GM18517 (cell line): ENCODE measurements at regions not wholly inside any gene's neighbourhood (a gene's known extent, or its start where the extent isn't known, plus 50 kb on each side); places are given as distances from the start of the nearest gene placed in this dataset.

ENCODE experiments used
- ATAC-seq: cut with Tn5 transposase; IDR thresholded peaks from one replicate; pipeline ENCODE4 v1.9.1; 2021; ENCODE audit warnings: mild to moderate bottlenecking, moderate library complexity; ENCODE audit not compliant: unreplicated experiment

DNA sequence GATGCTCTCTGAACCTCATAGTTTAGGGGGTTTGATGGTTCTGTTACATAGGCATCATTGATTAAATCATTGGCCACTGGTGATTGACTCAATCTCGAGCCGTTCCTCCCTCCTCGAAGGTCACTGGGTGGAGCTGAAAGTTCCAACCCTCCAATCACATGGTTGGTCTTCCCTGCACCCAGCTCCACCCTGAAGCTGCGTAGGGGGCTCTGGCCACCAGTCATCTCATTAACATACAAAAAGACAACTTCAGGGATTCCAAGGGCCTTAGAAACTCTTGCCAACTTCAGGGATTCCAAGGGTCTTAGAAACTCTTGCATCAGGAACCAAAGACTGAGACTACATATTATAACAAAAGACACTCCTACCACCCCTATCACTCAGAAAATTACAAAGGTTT is 306.5 kb upstream of the TNRC6C start:
- ATAC-seq, result no peak

DNA sequence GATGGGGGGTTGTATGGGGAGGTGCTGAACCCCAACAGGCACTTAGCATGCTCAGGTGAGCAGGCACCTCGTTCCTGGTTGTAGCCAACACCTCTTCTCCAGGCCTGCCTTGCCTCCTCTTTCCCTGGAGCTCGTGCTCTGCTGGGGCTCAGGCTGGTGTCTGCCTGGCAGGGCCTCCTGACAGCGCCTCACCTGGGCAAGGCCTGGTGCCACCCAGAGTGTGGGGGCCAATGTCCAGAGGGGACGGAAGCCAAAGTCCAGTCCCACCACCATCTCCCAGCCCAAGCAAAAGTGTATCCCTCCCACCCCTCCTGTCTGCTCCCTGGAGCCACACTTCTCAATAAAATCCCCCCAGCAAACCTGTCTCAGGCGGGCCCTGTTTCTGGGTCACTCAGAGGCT is 304.2 kb upstream of the TNRC6C start:
- ATAC-seq, result no peak

DNA sequence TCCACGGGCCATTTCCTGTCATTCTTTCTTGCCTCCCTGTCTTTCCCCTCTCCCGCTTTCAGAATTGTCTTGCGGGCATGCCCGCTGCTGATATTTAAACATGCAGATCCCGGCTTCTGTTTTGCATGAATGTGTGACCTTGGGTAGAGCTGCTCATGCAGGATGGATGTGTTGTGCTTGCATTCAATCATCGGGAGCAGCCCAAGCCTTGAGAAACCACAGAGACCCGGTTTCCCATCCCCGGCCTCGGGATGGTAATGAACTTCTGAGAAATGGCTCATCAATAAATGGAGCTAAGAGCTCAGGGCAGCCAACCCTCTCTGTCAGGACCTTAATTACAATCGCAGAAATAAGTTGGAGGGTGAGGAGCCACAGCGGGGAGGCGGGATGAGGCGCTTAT is 303.7 kb upstream of the TNRC6C start:
- ATAC-seq, result no peak

DNA sequence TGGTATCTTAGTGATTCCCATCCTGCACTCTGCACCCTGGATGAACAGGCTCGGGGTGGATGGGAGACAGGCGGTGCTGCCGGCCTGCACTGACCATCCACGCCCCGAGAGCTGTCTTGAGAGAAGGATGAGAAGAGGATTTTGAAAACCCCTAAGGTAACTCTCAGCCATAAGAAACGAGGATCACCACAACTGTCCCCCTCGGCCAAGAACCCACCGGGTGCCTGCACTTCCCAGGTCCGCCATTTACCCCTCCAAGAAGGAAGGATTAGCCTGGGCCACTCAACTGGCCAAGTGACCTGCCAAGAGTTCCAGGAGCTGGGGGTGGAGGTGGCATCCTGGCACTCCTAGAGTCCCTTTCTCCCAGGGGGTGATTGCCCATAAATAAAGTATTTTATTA is 302.4 kb upstream of the TNRC6C start:
- ATAC-seq, result no peak

DNA sequence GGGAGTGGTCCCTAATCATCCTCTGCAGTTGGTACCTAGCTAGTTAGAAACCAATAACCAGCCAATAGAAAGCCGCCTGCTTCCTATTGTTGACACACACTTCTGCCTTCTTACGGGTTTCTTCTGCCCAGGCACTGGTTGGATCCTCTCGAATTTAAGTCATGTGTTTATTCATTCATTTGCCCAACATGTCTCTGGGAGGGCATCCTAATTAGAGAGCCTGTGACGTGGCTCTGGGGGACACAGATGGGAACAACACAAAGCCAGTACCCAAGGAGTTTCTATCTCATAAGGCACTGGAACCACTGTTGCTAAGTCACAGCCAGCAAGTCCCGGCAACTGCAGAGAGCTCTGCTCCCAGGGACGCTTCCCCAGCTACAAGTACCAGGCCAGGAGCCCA is 300.7 kb upstream of the TNRC6C start:
- ATAC-seq, result no peak

DNA sequence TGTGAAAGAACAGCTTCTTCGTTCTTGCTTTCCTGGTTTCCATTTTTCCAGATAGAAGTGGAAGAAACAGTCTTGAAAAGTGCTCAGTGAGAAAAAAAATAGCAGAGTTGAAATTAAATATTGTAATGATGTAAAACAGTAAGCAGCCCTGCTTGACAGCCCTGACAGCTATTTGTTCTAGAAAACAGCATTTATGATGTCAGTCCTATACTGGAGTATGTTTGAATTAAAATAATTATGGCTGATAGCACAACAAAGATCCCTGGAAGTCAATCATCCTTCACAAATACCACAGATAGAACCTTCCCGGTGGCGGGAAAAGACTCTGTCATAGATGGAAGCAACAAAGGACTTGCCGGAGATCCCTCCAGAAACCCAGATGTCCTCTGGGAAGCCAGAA is 298.0 kb upstream of the TNRC6C start:
- no peak for ATAC-seq

DNA sequence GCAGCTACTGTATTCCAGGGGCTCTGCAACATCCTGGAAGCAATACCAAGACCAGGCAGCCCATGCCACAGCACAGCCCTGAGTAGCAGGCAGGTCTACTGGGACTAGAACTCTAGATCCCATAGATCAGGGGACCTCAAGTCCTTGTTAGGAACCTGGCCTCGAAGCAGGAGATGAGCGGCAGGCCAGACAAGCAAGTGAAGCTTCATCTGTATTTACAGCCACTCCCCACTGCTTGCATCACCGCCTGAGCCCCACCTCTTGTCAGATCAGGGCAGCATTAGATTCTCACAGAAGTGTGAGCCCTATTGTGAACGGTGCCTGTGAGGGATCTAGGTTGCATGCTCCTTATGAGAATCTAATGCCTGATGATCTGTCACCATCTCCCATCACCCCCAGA is 295.7 kb upstream of the TNRC6C start:
- no peak for ATAC-seq

DNA sequence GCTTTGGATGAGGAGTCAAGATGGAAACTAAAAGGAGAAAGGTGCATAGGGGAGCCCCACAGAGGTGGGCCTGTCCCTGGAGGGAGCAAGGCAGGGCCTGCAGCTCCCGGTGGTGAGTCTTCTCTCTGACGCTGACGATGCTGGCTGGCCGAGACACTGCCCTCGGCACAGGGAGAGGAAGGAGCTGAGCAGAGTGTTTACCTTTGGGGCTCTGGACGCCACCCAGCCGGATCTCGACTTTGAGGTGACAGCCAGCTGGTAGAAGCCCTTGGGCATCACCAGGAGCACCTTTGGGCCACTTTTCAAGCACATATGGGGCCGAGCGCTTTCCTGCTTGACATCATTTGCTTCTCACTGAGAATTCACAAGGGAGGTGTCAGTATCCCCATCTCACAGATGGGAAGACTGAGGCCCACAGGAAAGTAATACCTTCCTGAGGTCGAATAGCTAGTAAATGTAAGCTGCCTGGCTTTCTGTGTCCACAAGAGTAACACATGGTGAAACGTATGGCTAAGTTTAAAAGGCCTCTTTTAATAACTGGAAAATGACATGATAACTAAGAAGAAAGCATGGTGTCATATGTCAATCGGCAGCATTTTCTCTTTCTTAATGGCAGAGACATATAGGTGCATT is 294.3 kb upstream of the TNRC6C start:
- ATAC-seq, result no peak

DNA sequence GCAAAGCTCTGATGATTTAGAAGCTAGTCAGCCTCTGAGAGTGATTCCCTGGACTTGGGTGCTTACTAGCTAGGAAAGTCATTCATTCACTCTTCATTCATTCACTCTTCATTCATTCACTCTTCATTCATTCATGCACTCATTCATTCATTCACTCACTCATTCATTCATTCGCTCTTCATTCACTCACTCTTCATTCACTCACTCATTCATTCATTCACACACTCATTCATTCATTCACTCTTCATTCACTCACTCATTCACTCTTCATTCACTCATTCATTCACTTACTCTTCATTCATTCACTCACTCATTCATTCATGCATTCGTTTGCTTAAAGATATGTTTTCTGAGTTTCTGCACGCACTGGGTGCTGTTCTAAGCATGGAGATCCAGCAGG is 292.7 kb upstream of the TNRC6C start:
- no peak for ATAC-seq

DNA sequence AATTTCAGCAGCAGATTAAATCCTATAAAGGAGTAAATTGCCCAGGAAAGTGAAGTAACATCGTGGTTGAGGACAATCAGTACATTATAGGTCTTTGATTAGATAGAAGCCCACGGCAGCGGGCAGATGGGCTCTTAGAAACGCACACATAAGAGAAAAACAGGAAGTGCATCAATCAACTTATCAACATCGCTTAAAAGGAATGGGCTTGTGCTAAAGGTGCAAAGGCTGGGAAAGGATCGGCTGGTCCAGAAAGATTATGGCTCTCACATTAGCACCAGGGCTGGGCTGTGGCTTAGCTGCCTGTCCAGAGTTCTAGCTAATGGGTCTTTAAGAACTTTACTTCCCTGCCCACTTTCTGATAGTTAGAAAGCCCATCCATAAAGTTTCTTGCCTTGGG is 292.0 kb upstream of the TNRC6C start:
- ATAC-seq, result no peak

DNA sequence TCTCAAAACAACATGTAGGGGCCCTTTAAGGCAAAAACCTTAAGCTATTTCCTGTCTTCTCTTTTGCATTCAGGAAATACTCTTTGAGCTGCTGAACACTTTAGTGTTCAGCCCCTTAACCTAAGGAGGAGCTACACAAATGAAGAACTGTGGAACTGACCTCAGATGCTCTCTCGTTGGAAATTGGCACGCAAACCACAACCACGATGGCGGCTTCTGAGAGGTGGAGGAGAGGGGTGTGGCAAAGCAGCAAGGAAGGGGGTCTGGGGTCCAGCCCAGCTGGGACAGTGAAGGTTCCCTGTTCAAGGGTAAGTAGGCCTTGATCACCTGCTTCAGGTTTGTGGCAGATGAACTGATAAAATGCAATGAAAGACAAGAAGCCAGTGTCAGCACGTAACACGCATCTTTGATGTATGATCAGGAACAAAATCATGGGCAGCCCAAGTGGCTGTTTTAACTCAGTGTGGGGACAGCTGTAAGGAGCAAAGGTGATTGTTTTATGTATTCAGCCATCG is 291.6 kb upstream of the TNRC6C start:
- ATAC-seq, result no peak

DNA sequence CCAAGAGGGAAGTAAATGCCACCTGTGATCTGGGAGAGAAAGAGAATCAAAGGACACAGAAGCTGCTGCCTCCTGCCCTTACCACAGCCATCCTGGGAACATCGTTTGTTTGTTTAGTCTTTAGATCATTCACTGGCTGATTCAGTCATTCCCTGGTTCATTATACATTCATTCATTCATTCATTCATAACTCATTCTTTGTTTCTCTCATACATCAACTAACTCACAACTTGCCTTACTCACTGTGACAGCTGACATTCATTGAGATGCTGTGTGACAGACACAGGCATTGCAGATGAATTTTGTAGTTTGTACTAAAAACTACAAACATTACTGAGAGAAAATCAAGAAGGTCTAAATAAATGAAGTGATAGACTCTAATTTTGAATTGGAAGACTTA is 291.0 kb upstream of the TNRC6C start:
- ATAC-seq, result no peak

DNA sequence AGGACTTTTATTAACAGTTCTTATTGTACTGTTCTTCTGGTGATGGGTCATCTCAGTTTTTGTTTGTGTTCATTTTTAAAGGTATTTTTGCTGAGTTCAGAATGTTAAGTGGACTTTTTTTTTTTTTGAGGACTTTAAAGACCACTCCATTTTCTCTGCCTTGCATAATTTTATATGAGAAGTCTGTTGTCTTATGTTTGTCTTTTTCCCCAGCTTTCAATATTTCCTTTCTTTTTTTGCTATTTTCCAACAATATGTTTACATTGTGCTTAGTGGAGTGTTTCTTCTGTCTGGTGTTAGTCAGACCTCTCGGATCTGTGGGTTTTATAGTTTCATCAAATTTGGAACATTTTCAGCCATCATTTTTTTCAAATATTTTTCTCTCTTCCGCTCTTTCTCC is 290.0 kb upstream of the TNRC6C start:
- no peak for ATAC-seq

DNA sequence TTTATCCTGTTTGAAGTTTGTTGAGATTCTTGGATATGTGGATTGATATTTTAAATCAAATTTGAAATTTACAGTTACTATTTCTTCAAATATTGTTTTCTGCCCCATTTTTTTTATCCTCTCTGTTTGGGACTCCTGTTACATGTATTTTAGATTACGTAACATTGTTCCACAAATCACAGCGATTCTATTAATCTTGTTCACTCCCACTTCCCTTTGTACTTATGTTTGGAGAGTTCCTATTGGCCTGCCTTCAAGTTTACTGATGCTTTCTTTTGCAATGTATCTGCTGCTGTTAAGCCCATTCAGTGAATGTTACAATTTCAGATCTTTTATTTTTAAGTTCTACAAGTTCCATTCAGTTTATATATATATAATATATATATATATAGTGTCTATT is 288.3 kb upstream of the TNRC6C start:
- no peak for ATAC-seq

DNA sequence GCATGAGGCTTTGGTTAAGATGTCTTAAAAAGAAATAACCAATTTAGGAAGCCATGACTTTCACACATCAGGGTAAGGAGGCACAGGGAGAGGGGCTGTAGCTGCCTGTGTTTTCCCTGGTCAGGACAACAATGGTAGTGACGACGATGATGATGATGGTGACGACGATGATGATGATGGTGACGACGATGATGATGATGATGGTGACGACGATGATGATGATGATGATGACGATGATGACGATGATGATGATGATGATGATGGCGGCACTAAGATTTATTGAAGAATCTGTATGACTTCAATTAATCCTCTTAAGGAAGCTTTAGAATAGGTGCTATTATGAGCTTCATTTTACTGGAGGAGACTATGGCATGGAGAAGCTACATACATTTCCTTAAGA is 284.1 kb upstream of the TNRC6C start:
- ATAC-seq, result no peak

DNA sequence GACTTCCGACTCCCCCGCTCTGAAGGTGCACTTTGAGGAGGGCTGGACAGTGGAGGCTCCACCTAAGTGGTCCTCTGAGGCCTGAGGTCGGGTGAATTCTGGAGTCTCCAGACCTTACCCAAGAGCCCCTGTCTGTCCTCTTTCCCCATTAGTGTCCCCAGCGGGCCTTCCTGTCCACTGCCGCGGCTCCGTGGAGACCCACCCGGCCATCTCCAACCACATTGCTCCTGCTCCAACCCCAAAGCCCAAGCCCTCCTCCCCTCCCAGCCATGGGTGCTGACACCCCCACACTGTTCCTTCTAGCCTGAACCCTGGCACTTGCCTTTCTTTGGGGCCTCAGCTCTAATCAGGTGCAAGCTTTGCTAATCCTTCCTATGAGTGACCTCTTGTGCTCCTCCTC is 283.1 kb upstream of the TNRC6C start:
- ATAC-seq, result no peak

DNA sequence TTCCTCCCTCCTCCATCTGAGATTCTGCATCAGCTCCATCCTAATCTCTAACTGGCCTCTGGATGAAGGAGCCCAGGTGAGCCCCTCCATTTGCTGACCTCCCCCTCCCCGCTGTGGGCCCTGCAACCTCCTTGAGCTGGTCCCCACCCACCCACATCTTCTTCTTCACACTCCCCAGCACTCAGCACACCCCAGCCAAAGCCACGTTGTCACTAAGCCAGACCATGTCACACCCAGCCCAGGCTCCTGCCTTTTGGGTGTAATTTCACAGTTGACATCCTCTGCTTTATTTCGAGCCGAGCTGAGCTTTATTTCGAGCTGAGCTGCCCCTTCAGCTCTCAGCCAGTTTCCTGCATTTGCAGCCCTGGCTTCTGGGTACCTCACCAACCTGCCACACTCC is 282.7 kb upstream of the TNRC6C start:
- no peak for ATAC-seq

DNA sequence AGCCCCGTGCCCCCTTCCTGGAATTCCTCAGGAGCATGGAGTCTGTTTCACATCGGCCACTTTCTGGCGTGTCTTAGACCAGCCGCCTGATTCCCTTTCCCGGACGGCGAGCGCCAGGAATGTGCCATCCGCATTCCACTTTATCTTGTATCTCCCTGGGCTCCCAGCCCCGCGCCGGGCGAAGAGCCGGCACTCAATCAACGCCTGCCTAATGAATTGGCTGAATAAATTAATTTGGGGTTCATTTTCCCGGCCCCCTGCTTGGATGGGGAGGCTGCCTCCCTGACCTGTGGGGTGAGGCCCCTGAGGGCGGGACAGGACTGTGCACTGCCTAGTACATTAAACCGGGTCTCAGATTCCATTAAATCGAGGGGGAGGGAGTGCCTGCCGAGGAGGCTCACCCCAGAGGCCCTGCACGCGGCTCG is 282.3 kb upstream of the TNRC6C start:
- no peak for ATAC-seq

DNA sequence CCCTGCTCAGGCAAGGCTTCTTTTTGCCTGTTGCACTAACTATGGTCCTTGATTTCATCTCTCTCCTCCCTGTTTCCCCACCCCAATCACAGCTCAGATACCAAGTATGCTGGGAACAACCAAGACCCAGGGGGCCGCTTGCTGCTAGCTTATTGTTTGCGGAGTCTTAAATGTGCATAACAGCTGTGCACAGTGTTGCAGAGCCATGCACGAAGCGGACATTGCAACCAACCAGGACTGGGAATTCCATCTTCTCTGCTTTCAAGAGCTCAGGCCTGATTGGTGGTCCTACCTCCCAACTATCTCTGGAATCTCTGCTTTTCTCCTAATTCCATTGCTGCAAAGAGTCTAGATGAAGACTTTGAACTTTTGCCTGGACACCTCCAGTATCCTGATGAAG is 281.3 kb upstream of the TNRC6C start:
- ATAC-seq, result no peak

DNA sequence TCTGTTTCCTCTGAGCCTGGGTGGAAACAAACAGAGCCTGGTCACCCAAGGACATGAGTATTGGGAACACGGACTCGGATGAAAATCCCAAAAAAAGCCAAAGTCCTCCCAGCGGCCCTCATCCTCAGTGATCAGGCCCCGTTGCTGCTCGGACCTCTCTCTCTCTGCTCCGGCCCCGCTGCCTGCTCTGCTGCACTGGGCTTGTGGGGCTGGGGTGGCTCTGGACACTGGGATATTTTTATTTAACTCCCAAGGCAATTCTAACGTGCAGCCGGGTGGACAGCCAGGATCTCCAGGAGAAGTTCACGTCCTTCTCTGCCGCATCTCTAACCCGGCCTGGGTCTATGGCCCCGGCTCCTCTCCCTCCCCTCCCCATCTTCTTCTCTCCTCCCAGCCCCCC is 280.9 kb upstream of the TNRC6C start:
- no peak for ATAC-seq

DNA sequence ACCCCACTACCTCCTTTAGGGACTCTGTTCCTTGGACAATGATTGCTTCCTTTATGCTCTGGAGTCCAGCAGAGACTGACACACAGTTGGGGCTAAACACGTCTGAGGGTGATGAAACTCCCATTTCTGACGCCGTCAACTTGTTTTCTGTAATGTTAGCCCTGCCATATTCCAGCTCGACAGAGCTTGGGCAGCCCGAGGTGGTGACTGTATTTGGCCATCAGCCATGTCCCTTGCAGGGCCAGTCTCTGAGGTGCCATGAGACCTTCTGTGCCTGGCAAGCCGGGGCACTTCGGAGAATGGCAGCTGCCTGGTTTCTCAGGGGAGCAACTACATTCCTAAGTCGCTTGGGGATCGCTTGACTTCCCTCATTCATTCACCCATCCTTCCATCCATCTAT is 278.9 kb upstream of the TNRC6C start:
- no peak for ATAC-seq

DNA sequence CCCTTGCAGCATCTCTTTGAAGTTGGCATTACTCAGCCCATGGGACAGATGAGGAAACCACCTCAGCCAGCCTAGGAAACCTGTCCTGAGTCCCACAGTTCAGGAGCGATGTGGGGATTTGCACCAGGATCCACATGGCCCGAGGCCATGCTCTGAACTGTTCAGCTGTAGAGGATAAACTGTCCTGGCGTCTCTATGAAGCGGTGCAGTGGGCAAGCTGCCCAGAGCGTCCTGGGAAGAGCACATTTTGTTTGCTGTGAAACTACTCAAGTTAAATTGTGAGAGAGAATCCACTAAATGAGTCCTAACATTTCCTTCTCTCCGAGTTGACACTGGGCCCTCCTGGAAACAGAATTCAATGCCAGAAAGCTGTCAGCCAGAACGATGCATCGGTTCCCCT is 276.6 kb upstream of the TNRC6C start:
- no peak for ATAC-seq
